K562 (cell line): ENCODE measurements at regions not wholly inside any gene's neighbourhood (a gene's known extent, or its start where the extent isn't known, plus 50 kb on each side); places are given as distances from the start of the nearest gene placed in this dataset.

Experiments used
- CEBPB ChIP-seq: fragments of 450-650 bp; IDR thresholded peaks from 2 replicates; pipeline ENCODE4 v1.6.1; 2016; ENCODE audit warnings: missing genetic modification characterization, missing compliant biosample characterization
- CHD2 ChIP-seq: IDR thresholded peaks from 2 replicates; pipeline ENCODE4 v1.6.1; 2011; ENCODE audit warnings: low read depth, low read length
- FOS ChIP-seq: IDR thresholded peaks from 3 replicates; pipeline ENCODE4 v1.6.1; 2011; ENCODE audit not compliant: insufficient read length; ENCODE audit errors: extremely low read depth
- HDAC6 ChIP-seq: IDR thresholded peaks from 2 replicates; pipeline ENCODE4 v1.6.1; 2012; ENCODE audit warnings: low read depth, mild to moderate bottlenecking, control low read depth, inconsistent platforms, low read length, moderate library complexity
- MAFK ChIP-seq: IDR thresholded peaks from 2 replicates; pipeline ENCODE4 v1.6.1; 2011; ENCODE audit warnings: low read length, improper control_type of control experiment
- RAD21 ChIP-seq, 2 experiments: fragments of 250-450 bp in 1 of 2; fragments of 450-650 bp in 1 of 2; sonication (Bioruptor Pico) in 1 of 2; formaldehyde crosslinking in 1 of 2; IDR thresholded peaks in 1 of 2; conservative IDR thresholded peaks in 1 of 2; 2 replicates each; pipeline versions ENCODE4 v1.4.0 to v1.8.0; 2020 to 2022; ENCODE audit warnings: mild to moderate bottlenecking in 2 of 2, moderate library complexity in 1 of 2
- ZFX ChIP-seq: sonication (generic); formaldehyde crosslinking; IDR thresholded peaks from 2 replicates; pipeline ENCODE4 v1.8.0; 2022; ENCODE audit warnings: mild to moderate bottlenecking, missing genetic modification reagents, moderate library complexity
- TF ChIP-seq, protein P1 (sequence below), 2 experiments: fragments of 450-650 bp in 1 of 2; sonication (generic) in 1 of 2; formaldehyde crosslinking in 1 of 2; IDR thresholded peaks in 1 of 2; conservative IDR thresholded peaks in 1 of 2; 2 replicates each; pipeline versions ENCODE4 v1.6.1 to v1.8.1; 2016 to 2023; ENCODE audit warnings: mild to moderate bottlenecking in 2 of 2, moderate library complexity in 2 of 2, inconsistent platforms in 1 of 2, missing genetic modification reagents in 1 of 2
- TF ChIP-seq, protein P2 (sequence below), 3 experiments: fragments of 200-800 bp in 1 of 3; fragments of 250-450 bp in 1 of 3; fragments of 450-650 bp in 1 of 3; sonication (Bioruptor Pico) in 1 of 3; sonication (Bioruptor generic) in 1 of 3; formaldehyde crosslinking in 1 of 3; IDR thresholded peaks; 2 replicates each; pipeline versions ENCODE4 v1.6.1 to v1.8.0; 2016 to 2022; ENCODE audit warnings: mild to moderate bottlenecking in 2 of 3, missing genetic modification characterization in 2 of 3, missing compliant biosample characterization in 1 of 3, moderate library complexity in 1 of 3

GRCh38 chr4:31084806-31085416 lies 364.7 kb downstream of the PCDH7 start:
- TF ChIP-seq MAFK (no peak), HDAC6 (no peak), ZFX (no peak), CEBPB (tag) (no peak), FOS (no peak), CHD2 (no peak), RAD21 (CRISPR knock-in tag; conservative IDR thresholded peaks at IDR 0.05 in 1 of 2, IDR thresholded peaks at IDR 0.05 in 1 of 2) (no peak)
- TF ChIP-seq, protein P1, sequence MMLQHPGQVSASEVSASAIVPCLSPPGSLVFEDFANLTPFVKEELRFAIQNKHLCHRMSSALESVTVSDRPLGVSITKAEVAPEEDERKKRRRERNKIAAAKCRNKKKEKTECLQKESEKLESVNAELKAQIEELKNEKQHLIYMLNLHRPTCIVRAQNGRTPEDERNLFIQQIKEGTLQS (IDR thresholded peaks at IDR 0.05), result no peak
- TF ChIP-seq, protein P1 (CRISPR knock-in tag; conservative IDR thresholded peaks at IDR 0.05), result no peak
- TF ChIP-seq, protein P2, sequence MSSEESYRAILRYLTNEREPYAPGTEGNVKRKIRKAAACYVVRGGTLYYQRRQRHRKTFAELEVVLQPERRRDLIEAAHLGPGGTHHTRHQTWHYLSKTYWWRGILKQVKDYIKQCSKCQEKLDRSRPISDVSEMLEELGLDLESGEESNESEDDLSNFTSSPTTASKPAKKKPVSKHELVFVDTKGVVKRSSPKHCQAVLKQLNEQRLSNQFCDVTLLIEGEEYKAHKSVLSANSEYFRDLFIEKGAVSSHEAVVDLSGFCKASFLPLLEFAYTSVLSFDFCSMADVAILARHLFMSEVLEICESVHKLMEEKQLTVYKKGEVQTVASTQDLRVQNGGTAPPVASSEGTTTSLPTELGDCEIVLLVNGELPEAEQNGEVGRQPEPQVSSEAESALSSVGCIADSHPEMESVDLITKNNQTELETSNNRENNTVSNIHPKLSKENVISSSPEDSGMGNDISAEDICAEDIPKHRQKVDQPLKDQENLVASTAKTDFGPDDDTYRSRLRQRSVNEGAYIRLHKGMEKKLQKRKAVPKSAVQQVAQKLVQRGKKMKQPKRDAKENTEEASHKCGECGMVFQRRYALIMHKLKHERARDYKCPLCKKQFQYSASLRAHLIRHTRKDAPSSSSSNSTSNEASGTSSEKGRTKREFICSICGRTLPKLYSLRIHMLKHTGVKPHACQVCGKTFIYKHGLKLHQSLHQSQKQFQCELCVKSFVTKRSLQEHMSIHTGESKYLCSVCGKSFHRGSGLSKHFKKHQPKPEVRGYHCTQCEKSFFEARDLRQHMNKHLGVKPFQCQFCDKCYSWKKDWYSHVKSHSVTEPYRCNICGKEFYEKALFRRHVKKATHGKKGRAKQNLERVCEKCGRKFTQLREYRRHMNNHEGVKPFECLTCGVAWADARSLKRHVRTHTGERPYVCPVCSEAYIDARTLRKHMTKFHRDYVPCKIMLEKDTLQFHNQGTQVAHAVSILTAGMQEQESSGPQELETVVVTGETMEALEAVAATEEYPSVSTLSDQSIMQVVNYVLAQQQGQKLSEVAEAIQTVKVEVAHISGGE (CRISPR knock-in tag; IDR thresholded peaks at IDR 0.05), result no peak
